Endodermal cell (in vitro differentiated cells): ENCODE measurements at regions not wholly inside any gene's neighbourhood (a gene's known extent, or its start where the extent isn't known, plus 50 kb on each side); places are given as distances from the start of the nearest gene placed in this dataset.

Experiments used
- DNase-seq: peaks from one replicate; pipeline ENCODE4 v3.0.0-alpha.2; 2017
- H3K27ac ChIP-seq: 2 replicates; pipeline ENCODE4 v1.5.1; 2013; ENCODE audit warnings: mild to moderate bottlenecking, low read depth, low read length, moderate library complexity
- H3K27me3 ChIP-seq: 2 replicates; pipeline ENCODE4 v1.6.1; 2013; ENCODE audit warnings: mild to moderate bottlenecking, low read length, moderate library complexity; ENCODE audit not compliant: insufficient read depth, control insufficient read depth, poor library complexity, severe bottlenecking
- H3K36me3 ChIP-seq: 2 replicates; pipeline ENCODE4 v1.7.0; 2013; ENCODE audit warnings: mild to moderate bottlenecking, low read length, moderate library complexity; ENCODE audit not compliant: control insufficient read depth, insufficient read depth
- H3K4me1 ChIP-seq: one replicate; pipeline ENCODE4 v1.7.0; 2013; ENCODE audit warnings: low read length; ENCODE audit not compliant: control insufficient read depth, insufficient read depth
- H3K4me3 ChIP-seq: 2 replicates; pipeline ENCODE4 v1.5.1; 2013; ENCODE audit warnings: mild to moderate bottlenecking, low read length, moderate library complexity
- H3K9ac ChIP-seq: 2 replicates; pipeline ENCODE4 v1.6.1; 2013; ENCODE audit warnings: mild to moderate bottlenecking, low read length, moderate library complexity; ENCODE audit not compliant: poor library complexity, severe bottlenecking; ENCODE audit errors: extremely low read depth
- H3K9me3 ChIP-seq: 2 replicates; pipeline ENCODE4 v1.6.1; 2013; ENCODE audit warnings: mild to moderate bottlenecking, low read length, moderate library complexity; ENCODE audit not compliant: control insufficient read depth
- H3K27ac Mint-ChIP-seq: 2 replicates; pipeline ENCODE4 v1.8.0; 2020; ENCODE audit warnings: mixed read lengths
- H3K27me3 Mint-ChIP-seq: 2 replicates; pipeline ENCODE4 v1.8.0; 2021; ENCODE audit warnings: mild to moderate bottlenecking, mixed read lengths; ENCODE audit not compliant: insufficient read depth
- H3K36me3 Mint-ChIP-seq: 2 replicates; pipeline ENCODE4 v1.8.0; 2020; ENCODE audit warnings: low read depth, mixed read lengths
- H3K4me1 Mint-ChIP-seq: 2 replicates; pipeline ENCODE4 v1.8.0; 2020; ENCODE audit warnings: mixed read lengths
- H3K4me3 Mint-ChIP-seq: 2 replicates; pipeline ENCODE4 v1.8.0; 2020; ENCODE audit warnings: mild to moderate bottlenecking, moderate library complexity, mixed read lengths
- H3K9me3 Mint-ChIP-seq: 2 replicates; pipeline ENCODE4 v1.8.0; 2020; ENCODE audit warnings: mild to moderate bottlenecking, mixed read lengths
- CTCF ChIP-seq: fragments of 200-600 bp; sonication (generic); conservative IDR thresholded peaks from 2 replicates; pipeline ENCODE4 v1.5.0; 2021; ENCODE audit warnings: antibody characterized with exemption, mild to moderate bottlenecking
- WGBS, 2 experiments: methylation state at CpG; one replicate each; pipeline versions ENCODE4 v1.1.5 to v1.1.7; 2013; ENCODE audit warnings: missing lambda C conversion rate in 2 of 2, mixed read lengths in 1 of 2; ENCODE audit not compliant: insufficient coverage in 1 of 2, insufficient read length in 1 of 2; 5-methylcytosine and 5-hydroxymethylcytosine counted together

GRCh38 chr1:163528710-163529348 lies 207.1 kb downstream of the NUF2 start:
- no peak for DNase-seq

GRCh38 chr1:163531345-163531744 lies 209.6 kb downstream of the NUF2 start:
- WGBS, 2 experiments = 86 to 90% methylated on average over 1 to 2 of the region's 2 CpGs
- Histone ChIP-seq H3K27ac (no peak overlapping the region), H3K27me3 (no peaks in the 10 kb centered on the region), H3K36me3 (no peaks in the 10 kb centered on the region), H3K9ac (no peak overlapping the region), H3K4me1 (no peaks in the 10 kb centered on the region), H3K9me3 (peaks cover 9% of the 10 kb centered on the region), H3K4me3 (no peak overlapping the region)
- Mint-ChIP-seq H3K4me1 (peaks cover 7% of the 10 kb centered on the region), H3K4me3 (no peak overlapping the region), H3K27ac (no peak overlapping the region), H3K27me3 (peaks cover 9% of the 10 kb centered on the region), H3K9me3 (peaks cover 7% of the 10 kb centered on the region), H3K36me3 (no peaks in the 10 kb centered on the region)
- no peak for TF ChIP-seq CTCF
- DNase-seq = no peak

More at GRCh38 chr1:163528710-163529348, 207.1 kb downstream of the NUF2 start:
- Histone ChIP-seq H3K4me3 (no peak overlapping the region), H3K27ac (no peak overlapping the region), H3K27me3 (no peaks in the 10 kb centered on the region), H3K36me3 (no peaks in the 10 kb centered on the region), H3K9ac (no peak overlapping the region), H3K4me1 (no peaks in the 10 kb centered on the region), H3K9me3 (peaks cover 9% of the 10 kb centered on the region)
- WGBS, 2 experiments = 60% methylated on average over 1 of the region's 2 CpGs; no CpG with 5 or more reads in 1 of the 2 experiments
- no peaks in the 10 kb centered on the region for H3K4me1 Mint-ChIP-seq
- peak; percentile 84 for TF ChIP-seq CTCF
- H3K27me3 Mint-ChIP-seq = peaks cover 7% of the 10 kb centered on the region
- no peaks in the 10 kb centered on the region for H3K36me3 Mint-ChIP-seq
- H3K4me3 Mint-ChIP-seq = no peak overlapping the region
- no peak overlapping the region for H3K27ac Mint-ChIP-seq
- H3K9me3 Mint-ChIP-seq = peaks cover 7% of the 10 kb centered on the region

GRCh38 chr1:163535401-163535800 lies 213.6 kb downstream of the NUF2 start:
- Mint-ChIP-seq H3K4me3 (no peak overlapping the region), H3K4me1 (peaks cover 22% of the 10 kb centered on the region), H3K27me3 (peaks cover 12% of the 10 kb centered on the region), H3K36me3 (no peaks in the 10 kb centered on the region), H3K27ac (no peak overlapping the region), H3K9me3 (no peaks in the 10 kb centered on the region)
- no peak overlapping the region for H3K9ac ChIP-seq
- DNase-seq = no peak
- H3K27ac ChIP-seq = no peak overlapping the region
- no peaks in the 10 kb centered on the region for H3K9me3 ChIP-seq
- H3K36me3 ChIP-seq = no peaks in the 10 kb centered on the region
- H3K27me3 ChIP-seq = peaks cover 4% of the 10 kb centered on the region
- no peak overlapping the region for H3K4me3 ChIP-seq
- WGBS, 2 experiments = 74 to 76% methylated on average over 2 to 5 of the region's 5 CpGs
- no peaks in the 10 kb centered on the region for H3K4me1 ChIP-seq
- no peak for TF ChIP-seq CTCF
